ENCODE measurements at regions not wholly inside any gene's neighbourhood (a gene's known extent, or its start where the extent isn't known, plus 50 kb on each side); places are given as distances from the start of the nearest gene placed in this dataset.

GRCh38 chr11:69348414-69349235 lies 54.7 kb downstream of the MYEOV start:
- no peaks in the 10 kb centered on the region for H3K4me1 ChIP-seq (ENCODE audit: control insufficient read depth, insufficient read depth, low read length)
- no peaks in the 10 kb centered on the region for H3K9me3 ChIP-seq (ENCODE audit: control insufficient read depth, low read length)
- no peak overlapping the region for H3K4me3 ChIP-seq (ENCODE audit: low read length)
- H3K27me3 ChIP-seq (ENCODE audit: control insufficient read depth, insufficient read depth, low read length) = no peaks in the 10 kb centered on the region
- no peak overlapping the region for H3K9ac ChIP-seq (ENCODE audit: low read length)
- H3K36me3 ChIP-seq (ENCODE audit: control insufficient read depth, insufficient read depth, low read length) = no peaks in the 10 kb centered on the region

DNA sequence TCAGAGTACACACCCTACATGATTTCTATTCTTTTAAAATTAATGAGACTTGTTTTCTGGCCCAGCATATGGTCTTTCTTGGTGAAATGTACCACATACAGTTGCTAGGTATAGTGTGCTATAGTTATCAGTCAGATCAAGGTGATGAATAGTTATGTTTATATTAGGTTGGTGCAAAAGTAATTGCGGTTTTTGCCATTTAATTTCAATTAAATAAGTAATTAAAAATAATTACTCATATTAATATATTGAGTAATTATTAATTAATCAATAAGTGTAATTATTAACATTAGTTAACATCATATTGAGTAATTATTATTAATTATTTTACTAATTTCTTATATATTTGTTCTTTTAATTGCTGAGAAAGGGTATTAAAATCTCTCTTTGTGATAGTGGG lies 56.1 kb downstream of the MYEOV start:
- Histone ChIP-seq H3K9ac (ENCODE audit: low read length) (no peak overlapping the region), H3K4me1 (ENCODE audit: control insufficient read depth, insufficient read depth, low read length) (no peaks in the 10 kb centered on the region), H3K9me3 (ENCODE audit: control insufficient read depth, low read length) (no peaks in the 10 kb centered on the region), H3K27me3 (ENCODE audit: control insufficient read depth, insufficient read depth, low read length) (no peaks in the 10 kb centered on the region), H3K36me3 (ENCODE audit: control insufficient read depth, insufficient read depth, low read length) (no peaks in the 10 kb centered on the region), H3K4me3 (ENCODE audit: low read length) (no peak overlapping the region)

GRCh38 chr11:69350596-69350995 lies 56.6 kb downstream of the MYEOV start:
- H3K27me3 ChIP-seq (ENCODE audit: control insufficient read depth, insufficient read depth, low read length) = no peaks in the 10 kb centered on the region
- no peak overlapping the region for H3K4me3 ChIP-seq (ENCODE audit: low read length)
- no peaks in the 10 kb centered on the region for H3K9me3 ChIP-seq (ENCODE audit: control insufficient read depth, low read length)
- no peak overlapping the region for H3K9ac ChIP-seq (ENCODE audit: low read length)
- H3K36me3 ChIP-seq (ENCODE audit: control insufficient read depth, insufficient read depth, low read length) = no peaks in the 10 kb centered on the region
- H3K4me1 ChIP-seq (ENCODE audit: control insufficient read depth, insufficient read depth, low read length) = no peaks in the 10 kb centered on the region

DNA sequence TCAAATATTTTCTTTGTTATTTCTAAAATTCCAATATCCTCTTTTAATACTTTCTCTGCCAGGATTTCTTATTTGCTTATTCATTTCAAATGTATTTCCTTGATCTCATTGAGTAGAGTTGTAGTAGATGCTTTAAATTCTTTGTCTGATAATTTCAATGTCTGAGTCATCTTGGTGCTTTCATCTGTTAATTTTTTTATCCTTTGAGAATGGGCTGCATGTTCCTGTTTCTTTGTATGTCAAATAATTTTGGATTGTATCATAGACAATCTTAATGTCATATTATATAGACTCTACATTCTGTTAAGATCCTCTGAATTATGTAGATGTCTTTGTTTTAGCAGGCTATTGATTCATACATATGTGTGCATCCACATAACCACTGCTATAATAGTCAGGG lies 57.5 kb downstream of the MYEOV start:
- Histone ChIP-seq H3K9ac (ENCODE audit: low read length) (no peak overlapping the region), H3K4me1 (ENCODE audit: control insufficient read depth, insufficient read depth, low read length) (no peaks in the 10 kb centered on the region), H3K9me3 (ENCODE audit: control insufficient read depth, low read length) (no peaks in the 10 kb centered on the region), H3K27me3 (ENCODE audit: control insufficient read depth, insufficient read depth, low read length) (no peaks in the 10 kb centered on the region), H3K36me3 (ENCODE audit: control insufficient read depth, insufficient read depth, low read length) (no peaks in the 10 kb centered on the region), H3K4me3 (ENCODE audit: low read length) (no peak overlapping the region)

- Histone ChIP-seq H3K4me3 (ENCODE audit: low read length) (no peak overlapping the region), H3K27me3 (ENCODE audit: control insufficient read depth, insufficient read depth, low read length) (no peaks in the 10 kb centered on the region)
Observed at GRCh38 chr11:69352166-69352565, 58.2 kb downstream of the MYEOV start.

GRCh38 chr11:69352715-69353319 lies 58.9 kb downstream of the MYEOV start:
- Histone ChIP-seq H3K4me3 (ENCODE audit: low read length) (no peak overlapping the region), H3K4me1 (ENCODE audit: control insufficient read depth, insufficient read depth, low read length) (no peaks in the 10 kb centered on the region), H3K9ac (ENCODE audit: low read length) (no peak overlapping the region), H3K27me3 (ENCODE audit: control insufficient read depth, insufficient read depth, low read length) (no peaks in the 10 kb centered on the region), H3K9me3 (ENCODE audit: control insufficient read depth, low read length) (no peaks in the 10 kb centered on the region), H3K36me3 (ENCODE audit: control insufficient read depth, insufficient read depth, low read length) (no peaks in the 10 kb centered on the region)

More at GRCh38 chr11:69352166-69352565, 58.2 kb downstream of the MYEOV start:
- no peak overlapping the region for H3K9ac ChIP-seq (ENCODE audit: low read length)
- H3K4me1 ChIP-seq (ENCODE audit: control insufficient read depth, insufficient read depth, low read length) = no peaks in the 10 kb centered on the region
- H3K36me3 ChIP-seq (ENCODE audit: control insufficient read depth, insufficient read depth, low read length) = no peaks in the 10 kb centered on the region
- H3K9me3 ChIP-seq (ENCODE audit: control insufficient read depth, low read length) = no peaks in the 10 kb centered on the region

- H3K9me3 ChIP-seq (ENCODE audit: control insufficient read depth, low read length) = no peaks in the 10 kb centered on the region
- no peaks in the 10 kb centered on the region for H3K27me3 ChIP-seq (ENCODE audit: control insufficient read depth, insufficient read depth, low read length)
- no peak overlapping the region for H3K9ac ChIP-seq (ENCODE audit: low read length)
- H3K36me3 ChIP-seq (ENCODE audit: control insufficient read depth, insufficient read depth, low read length) = no peaks in the 10 kb centered on the region
- no peaks in the 10 kb centered on the region for H3K4me1 ChIP-seq (ENCODE audit: control insufficient read depth, insufficient read depth, low read length)
- H3K4me3 ChIP-seq (ENCODE audit: low read length) = no peak overlapping the region
Observed at GRCh38 chr11:69353696-69354544, 60.0 kb downstream of the MYEOV start.

- Histone ChIP-seq H3K9ac (ENCODE audit: low read length) (no peak overlapping the region), H3K27me3 (ENCODE audit: control insufficient read depth, insufficient read depth, low read length) (no peaks in the 10 kb centered on the region), H3K9me3 (ENCODE audit: control insufficient read depth, low read length) (no peaks in the 10 kb centered on the region), H3K36me3 (ENCODE audit: control insufficient read depth, insufficient read depth, low read length) (no peaks in the 10 kb centered on the region), H3K4me3 (ENCODE audit: low read length) (no peak overlapping the region), H3K4me1 (ENCODE audit: control insufficient read depth, insufficient read depth, low read length) (no peaks in the 10 kb centered on the region)
Observed at GRCh38 chr11:69354545-69354897, 60.6 kb downstream of the MYEOV start.

DNA sequence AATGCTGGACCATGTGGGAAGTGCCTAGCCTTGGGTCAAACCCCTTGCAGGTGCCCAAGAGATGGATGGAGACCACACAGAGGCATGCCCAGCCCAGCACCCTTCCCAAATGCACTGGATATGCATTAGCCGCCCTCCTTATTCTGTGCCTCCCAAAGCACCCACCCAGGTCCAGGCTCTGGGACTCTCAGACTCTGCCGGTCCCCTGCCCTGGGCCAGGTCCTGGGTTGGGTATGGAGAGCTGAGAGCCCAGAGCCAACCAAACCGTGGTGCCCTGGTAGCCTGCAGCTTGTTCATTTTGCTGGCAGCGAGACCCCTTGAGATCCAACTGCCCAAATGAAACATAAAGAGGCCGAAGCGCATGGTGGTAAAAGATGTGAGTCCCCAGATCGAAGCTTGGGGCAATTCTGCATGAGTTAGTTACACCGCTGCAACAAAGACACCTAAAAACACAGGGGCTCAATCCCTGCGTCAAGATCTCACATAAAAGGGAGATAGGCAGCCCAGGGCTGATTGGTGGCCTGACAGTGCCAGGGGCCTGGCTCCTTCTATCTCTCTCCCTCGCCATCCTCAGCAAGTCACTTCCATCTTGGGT lies 61.5 kb downstream of the MYEOV start:
- H3K9ac ChIP-seq (ENCODE audit: low read length) = no peak overlapping the region
- H3K4me1 ChIP-seq (ENCODE audit: control insufficient read depth, insufficient read depth, low read length) = no peaks in the 10 kb centered on the region
- H3K9me3 ChIP-seq (ENCODE audit: control insufficient read depth, low read length) = no peaks in the 10 kb centered on the region
- no peaks in the 10 kb centered on the region for H3K27me3 ChIP-seq (ENCODE audit: control insufficient read depth, insufficient read depth, low read length)
- no peaks in the 10 kb centered on the region for H3K36me3 ChIP-seq (ENCODE audit: control insufficient read depth, insufficient read depth, low read length)
- no peak overlapping the region for H3K4me3 ChIP-seq (ENCODE audit: low read length)

- no peaks in the 10 kb centered on the region for H3K36me3 ChIP-seq (ENCODE audit: control insufficient read depth, insufficient read depth, low read length)
- H3K4me3 ChIP-seq (ENCODE audit: low read length) = no peak overlapping the region
- H3K9ac ChIP-seq (ENCODE audit: low read length) = no peak overlapping the region
- no peaks in the 10 kb centered on the region for H3K4me1 ChIP-seq (ENCODE audit: control insufficient read depth, insufficient read depth, low read length)
- no peaks in the 10 kb centered on the region for H3K27me3 ChIP-seq (ENCODE audit: control insufficient read depth, insufficient read depth, low read length)
- no peaks in the 10 kb centered on the region for H3K9me3 ChIP-seq (ENCODE audit: control insufficient read depth, low read length)
Observed at GRCh38 chr11:69355959-69356702, 62.2 kb downstream of the MYEOV start.

DNA sequence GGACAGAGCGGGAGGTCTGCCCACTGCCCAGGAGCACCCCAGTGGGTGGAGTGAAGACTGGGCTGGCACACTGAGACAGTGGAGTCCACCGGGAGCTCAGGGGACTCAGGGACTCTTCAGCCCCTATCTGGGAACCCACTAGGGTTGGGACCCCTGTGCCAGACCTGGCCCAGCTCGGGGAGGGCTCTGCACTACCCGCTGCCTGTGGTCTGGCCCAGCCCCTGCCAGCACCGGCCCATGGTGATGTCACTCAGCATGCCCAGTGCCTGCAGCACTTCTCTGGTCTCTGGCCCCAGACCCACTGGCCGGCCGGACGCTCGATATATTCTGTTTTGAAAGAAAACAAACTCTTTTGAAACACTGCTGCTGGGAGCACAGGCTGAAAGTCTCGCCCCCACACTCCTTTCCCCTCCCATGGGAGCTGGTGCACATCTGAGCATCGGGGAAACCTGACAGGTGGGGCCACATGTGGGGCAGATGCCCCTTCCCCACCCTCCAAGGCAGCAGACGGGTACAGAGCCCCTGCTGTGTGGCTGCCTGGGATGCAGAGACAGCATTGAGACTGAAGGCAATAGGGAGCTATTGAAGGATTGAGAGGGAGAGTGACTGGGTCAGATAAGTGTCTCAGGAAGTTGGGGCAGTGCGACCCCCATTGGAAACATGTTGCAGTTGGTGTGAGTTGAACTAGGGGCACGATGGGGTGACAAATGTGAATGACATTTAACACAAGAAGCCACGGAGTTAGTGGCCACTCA lies 62.9 kb downstream of the MYEOV start:
- H3K9ac ChIP-seq (ENCODE audit: low read length) = no peak overlapping the region
- H3K9me3 ChIP-seq (ENCODE audit: control insufficient read depth, low read length) = no peaks in the 10 kb centered on the region
- H3K27me3 ChIP-seq (ENCODE audit: control insufficient read depth, insufficient read depth, low read length) = no peaks in the 10 kb centered on the region
- no peaks in the 10 kb centered on the region for H3K4me1 ChIP-seq (ENCODE audit: control insufficient read depth, insufficient read depth, low read length)
- H3K4me3 ChIP-seq (ENCODE audit: low read length) = no peak overlapping the region
- H3K36me3 ChIP-seq (ENCODE audit: control insufficient read depth, insufficient read depth, low read length) = no peaks in the 10 kb centered on the region

Data from mucosa of stomach (tissue), 1 donor.